ENCODE measurements at regions not wholly inside any gene's neighbourhood (a gene's known extent, or its start where the extent isn't known, plus 50 kb on each side); places are given as distances from the start of the nearest gene placed in this dataset.

DNA sequence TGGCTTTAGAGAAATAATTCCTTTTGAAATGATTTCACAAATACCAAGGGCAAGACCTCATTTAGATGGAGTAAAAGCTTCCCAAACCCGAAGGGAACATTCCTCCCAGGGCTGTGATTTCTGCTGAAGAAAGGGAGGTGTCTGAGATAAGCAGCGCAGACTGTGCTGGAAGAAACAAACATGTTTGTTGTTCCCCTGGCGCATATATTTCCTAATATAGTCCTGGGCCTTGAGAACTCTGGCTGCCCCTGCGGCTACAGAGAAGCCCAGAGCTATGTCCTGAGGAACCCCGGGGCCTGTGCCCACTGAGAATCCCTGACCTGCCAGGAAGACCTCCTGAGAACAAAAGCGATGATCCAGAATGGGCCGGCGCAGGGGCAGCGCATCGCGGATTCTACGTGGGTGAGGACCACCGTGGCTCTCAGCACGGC is 372.6 kb upstream of the NT5C1B start:
- Histone ChIP-seq H3K36me3 (ENCODE audit: control insufficient read depth in 2 of 2, insufficient read depth in 1 of 2, low read length in 2 of 2) (no peaks in the 10 kb centered on the region), H3K4me3 (ENCODE audit: low read depth, low read length) (no peak overlapping the region), H3K27ac (ENCODE audit: extremely low read depth, low read depth, low read length) (no peak overlapping the region), H3K9me3 (ENCODE audit: control insufficient read depth, insufficient read depth, low read depth, low read length) (no peaks in the 10 kb centered on the region), H3K4me1 (ENCODE audit: control insufficient read depth, insufficient read depth, low read length) (no peaks in the 10 kb centered on the region)
- no peak for TF ChIP-seq ZNF155 (tag by site-specific recombination; IDR thresholded peaks at IDR 0.05)
- TF ChIP-seq GLI2 (tag by site-specific recombination; IDR thresholded peaks at IDR 0.05; ENCODE audit: borderline replicate concordance, low read depth), result no peak
- TF ChIP-seq, protein P1, sequence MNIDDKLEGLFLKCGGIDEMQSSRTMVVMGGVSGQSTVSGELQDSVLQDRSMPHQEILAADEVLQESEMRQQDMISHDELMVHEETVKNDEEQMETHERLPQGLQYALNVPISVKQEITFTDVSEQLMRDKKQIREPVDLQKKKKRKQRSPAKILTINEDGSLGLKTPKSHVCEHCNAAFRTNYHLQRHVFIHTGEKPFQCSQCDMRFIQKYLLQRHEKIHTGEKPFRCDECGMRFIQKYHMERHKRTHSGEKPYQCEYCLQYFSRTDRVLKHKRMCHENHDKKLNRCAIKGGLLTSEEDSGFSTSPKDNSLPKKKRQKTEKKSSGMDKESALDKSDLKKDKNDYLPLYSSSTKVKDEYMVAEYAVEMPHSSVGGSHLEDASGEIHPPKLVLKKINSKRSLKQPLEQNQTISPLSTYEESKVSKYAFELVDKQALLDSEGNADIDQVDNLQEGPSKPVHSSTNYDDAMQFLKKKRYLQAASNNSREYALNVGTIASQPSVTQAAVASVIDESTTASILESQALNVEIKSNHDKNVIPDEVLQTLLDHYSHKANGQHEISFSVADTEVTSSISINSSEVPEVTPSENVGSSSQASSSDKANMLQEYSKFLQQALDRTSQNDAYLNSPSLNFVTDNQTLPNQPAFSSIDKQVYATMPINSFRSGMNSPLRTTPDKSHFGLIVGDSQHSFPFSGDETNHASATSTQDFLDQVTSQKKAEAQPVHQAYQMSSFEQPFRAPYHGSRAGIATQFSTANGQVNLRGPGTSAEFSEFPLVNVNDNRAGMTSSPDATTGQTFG (tag by site-specific recombination; IDR thresholded peaks at IDR 0.05; ENCODE audit: borderline replicate concordance), result no peak
- TF ChIP-seq, protein P2, sequence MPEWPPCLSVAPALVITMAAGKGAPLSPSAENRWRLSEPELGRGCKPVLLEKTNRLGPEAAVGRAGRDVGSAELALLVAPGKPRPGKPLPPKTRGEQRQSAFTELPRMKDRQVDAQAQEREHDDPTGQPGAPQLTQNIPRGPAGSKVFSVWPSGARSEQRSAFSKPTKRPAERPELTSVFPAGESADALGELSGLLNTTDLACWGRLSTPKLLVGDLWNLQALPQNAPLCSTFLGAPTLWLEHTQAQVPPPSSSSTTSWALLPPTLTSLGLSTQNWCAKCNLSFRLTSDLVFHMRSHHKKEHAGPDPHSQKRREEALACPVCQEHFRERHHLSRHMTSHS (tag by site-specific recombination; IDR thresholded peaks at IDR 0.05), result no peak
- no peak for TF ChIP-seq OSR2 (tag by site-specific recombination; IDR thresholded peaks at IDR 0.05)
- no peak for TF ChIP-seq ZNF600 (tag by site-specific recombination; IDR thresholded peaks at IDR 0.05)
- no peak for TF ChIP-seq SETDB1 (IDR thresholded peaks at IDR 0.05; ENCODE audit: insufficient read length, low read length)
- no peak for TF ChIP-seq ZNF174 (tag by site-specific recombination; IDR thresholded peaks at IDR 0.05)
- TF ChIP-seq ZNF585B (tag by site-specific recombination; IDR thresholded peaks at IDR 0.05), result no peak
- ChIA-PET POLR2A (no interaction called here), CTCF (no interaction called here)

DNA sequence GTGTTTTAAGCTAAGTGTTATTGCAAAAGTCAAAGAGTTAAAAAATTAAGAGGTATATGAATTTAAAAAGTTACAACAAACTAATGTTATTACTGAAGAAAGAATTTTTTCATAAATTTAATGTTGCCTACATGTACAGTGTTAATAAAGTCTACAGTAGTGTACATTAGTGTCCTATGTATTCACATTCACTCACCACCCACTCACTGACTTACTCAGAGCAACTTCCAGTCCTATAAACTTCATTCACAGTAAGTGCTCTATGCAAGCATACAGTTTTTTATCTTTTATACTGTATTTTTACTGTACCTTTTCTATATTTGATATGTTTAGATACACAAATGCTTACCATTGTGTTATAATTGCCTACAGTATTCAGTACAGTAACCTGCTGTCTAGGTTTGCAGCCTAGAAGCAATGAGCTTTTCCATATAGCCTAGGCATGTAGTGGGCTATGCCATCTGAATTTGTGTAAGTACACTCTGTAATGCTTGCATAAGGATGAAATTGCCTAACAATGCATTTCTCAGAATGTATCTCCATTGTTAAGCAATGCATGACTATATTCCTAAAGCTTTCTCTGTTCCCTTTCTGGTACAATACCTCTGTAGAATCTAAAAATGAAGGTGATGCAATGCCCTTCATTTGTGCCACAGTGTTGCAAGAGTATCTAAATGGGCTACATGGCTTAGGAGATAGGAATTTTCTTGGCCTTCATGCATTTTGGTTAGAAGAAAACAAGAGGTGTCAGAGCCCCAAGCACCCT is 370.8 kb upstream of the NT5C1B start:
- ChIA-PET CTCF (interaction anchor here (0.7 kb wide), 1 partner anchor 76 kb away, joined by 3 read pairs; no protein-coding TSS in a partner anchor), POLR2A (interaction anchor here (0.6 kb wide), 1 partner anchor 246 kb away, joined by 3 read pairs; no protein-coding TSS in a partner anchor)
- no peaks in the 10 kb centered on the region for H3K9me3 ChIP-seq (ENCODE audit: control insufficient read depth, insufficient read depth, low read depth, low read length)
- H3K27ac ChIP-seq (ENCODE audit: extremely low read depth, low read depth, low read length), result no peak overlapping the region
- TF ChIP-seq ZXDB (tag by site-specific recombination; IDR thresholded peaks at IDR 0.05), result no peak
- H3K36me3 ChIP-seq (ENCODE audit: control insufficient read depth in 2 of 2, insufficient read depth in 1 of 2, low read length in 2 of 2), result no peaks in the 10 kb centered on the region
- no peaks in the 10 kb centered on the region for H3K4me1 ChIP-seq (ENCODE audit: control insufficient read depth, insufficient read depth, low read length)
- no peak overlapping the region for H3K4me3 ChIP-seq (ENCODE audit: low read depth, low read length)

DNA sequence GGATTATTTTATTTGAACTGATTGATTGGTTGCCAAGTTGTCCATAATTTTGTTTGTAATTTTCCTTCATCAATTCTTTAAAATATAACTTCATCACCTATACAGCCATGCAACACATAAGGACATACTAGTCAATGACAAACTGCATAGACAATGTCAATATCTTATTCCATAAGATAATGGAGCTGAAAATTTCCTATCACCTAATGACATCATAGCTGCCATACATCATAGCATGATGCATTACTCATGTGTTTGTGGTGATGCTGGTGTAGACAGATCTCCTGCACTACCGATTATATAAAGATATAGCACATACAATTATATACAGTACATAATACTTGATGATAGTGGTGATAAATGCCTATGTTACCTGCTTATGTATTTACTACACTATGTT is 369.8 kb upstream of the NT5C1B start:
- ChIA-PET CTCF (no interaction called here), POLR2A (no interaction called here)
- no peak overlapping the region for H3K27ac ChIP-seq (ENCODE audit: extremely low read depth, low read depth, low read length)
- H3K4me1 ChIP-seq (ENCODE audit: control insufficient read depth, insufficient read depth, low read length), result no peaks in the 10 kb centered on the region
- no peak overlapping the region for H3K4me3 ChIP-seq (ENCODE audit: low read depth, low read length)
- H3K36me3 ChIP-seq (ENCODE audit: control insufficient read depth in 2 of 2, insufficient read depth in 1 of 2, low read length in 2 of 2), result no peaks in the 10 kb centered on the region
- no peaks in the 10 kb centered on the region for H3K9me3 ChIP-seq (ENCODE audit: control insufficient read depth, insufficient read depth, low read depth, low read length)
- TF ChIP-seq ZNF561 (tag by site-specific recombination; IDR thresholded peaks at IDR 0.05; ENCODE audit: borderline replicate concordance) (no peak), SETDB1 (IDR thresholded peaks at IDR 0.05; ENCODE audit: insufficient read length, low read length) (no peak), ZNF843 (tag by site-specific recombination; IDR thresholded peaks at IDR 0.05) (no peak), KLF10 (tag by site-specific recombination; IDR thresholded peaks at IDR 0.05) (no peak), MYNN (tag by site-specific recombination; IDR thresholded peaks at IDR 0.05; ENCODE audit: borderline replicate concordance) (no peak), ZNF623 (tag by site-specific recombination; IDR thresholded peaks at IDR 0.05) (no peak), GLI4 (tag by site-specific recombination; IDR thresholded peaks at IDR 0.05) (no peak), ZBTB7A (tag by site-specific recombination; IDR thresholded peaks at IDR 0.05; ENCODE audit: low read depth) (no peak), ZFP3 (tag by site-specific recombination; IDR thresholded peaks at IDR 0.05; ENCODE audit: low read depth) (no peak), ZNF146 (tag by site-specific recombination; IDR thresholded peaks at IDR 0.05) (no peak), ZFP69B (tag by site-specific recombination; IDR thresholded peaks at IDR 0.05) (no peak)
- TF ChIP-seq, protein P3, sequence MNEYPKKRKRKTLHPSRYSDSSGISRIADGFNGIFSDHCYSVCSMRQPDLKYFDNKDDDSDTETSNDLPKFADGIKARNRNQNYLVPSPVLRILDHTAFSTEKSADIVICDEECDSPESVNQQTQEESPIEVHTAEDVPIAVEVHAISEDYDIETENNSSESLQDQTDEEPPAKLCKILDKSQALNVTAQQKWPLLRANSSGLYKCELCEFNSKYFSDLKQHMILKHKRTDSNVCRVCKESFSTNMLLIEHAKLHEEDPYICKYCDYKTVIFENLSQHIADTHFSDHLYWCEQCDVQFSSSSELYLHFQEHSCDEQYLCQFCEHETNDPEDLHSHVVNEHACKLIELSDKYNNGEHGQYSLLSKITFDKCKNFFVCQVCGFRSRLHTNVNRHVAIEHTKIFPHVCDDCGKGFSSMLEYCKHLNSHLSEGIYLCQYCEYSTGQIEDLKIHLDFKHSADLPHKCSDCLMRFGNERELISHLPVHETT (tag by site-specific recombination; IDR thresholded peaks at IDR 0.05), result no peak
- TF ChIP-seq, protein P4, sequence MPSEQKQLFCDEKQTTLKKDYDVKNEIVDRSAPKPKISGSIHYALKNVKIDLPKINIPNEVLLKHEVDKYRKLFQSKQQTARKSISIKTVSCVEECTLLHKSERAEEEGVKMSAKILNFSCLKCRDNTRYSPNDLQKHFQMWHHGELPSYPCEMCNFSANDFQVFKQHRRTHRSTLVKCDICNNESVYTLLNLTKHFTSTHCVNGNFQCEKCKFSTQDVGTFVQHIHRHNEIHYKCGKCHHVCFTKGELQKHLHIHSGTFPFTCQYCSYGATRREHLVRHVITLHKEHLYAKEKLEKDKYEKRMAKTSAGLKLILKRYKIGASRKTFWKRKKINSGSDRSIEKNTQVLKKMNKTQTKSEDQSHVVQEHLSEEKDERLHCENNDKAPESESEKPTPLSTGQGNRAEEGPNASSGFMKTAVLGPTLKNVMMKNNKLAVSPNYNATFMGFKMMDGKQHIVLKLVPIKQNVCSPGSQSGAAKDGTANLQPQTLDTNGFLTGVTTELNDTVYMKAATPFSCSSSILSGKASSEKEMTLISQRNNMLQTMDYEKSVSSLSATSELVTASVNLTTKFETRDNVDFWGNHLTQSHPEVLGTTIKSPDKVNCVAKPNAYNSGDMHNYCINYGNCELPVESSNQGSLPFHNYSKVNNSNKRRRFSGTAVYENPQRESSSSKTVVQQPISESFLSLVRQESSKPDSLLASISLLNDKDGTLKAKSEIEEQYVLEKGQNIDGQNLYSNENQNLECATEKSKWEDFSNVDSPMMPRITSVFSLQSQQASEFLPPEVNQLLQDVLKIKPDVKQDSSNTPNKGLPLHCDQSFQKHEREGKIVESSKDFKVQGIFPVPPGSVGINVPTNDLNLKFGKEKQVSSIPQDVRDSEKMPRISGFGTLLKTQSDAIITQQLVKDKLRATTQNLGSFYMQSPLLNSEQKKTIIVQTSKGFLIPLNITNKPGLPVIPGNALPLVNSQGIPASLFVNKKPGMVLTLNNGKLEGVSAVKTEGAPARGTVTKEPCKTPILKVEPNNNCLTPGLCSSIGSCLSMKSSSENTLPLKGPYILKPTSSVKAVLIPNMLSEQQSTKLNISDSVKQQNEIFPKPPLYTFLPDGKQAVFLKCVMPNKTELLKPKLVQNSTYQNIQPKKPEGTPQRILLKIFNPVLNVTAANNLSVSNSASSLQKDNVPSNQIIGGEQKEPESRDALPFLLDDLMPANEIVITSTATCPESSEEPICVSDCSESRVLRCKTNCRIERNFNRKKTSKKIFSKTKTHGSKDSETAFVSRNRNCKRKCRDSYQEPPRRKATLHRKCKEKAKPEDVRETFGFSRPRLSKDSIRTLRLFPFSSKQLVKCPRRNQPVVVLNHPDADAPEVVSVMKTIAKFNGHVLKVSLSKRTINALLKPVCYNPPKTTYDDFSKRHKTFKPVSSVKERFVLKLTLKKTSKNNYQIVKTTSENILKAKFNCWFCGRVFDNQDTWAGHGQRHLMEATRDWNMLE (tag by site-specific recombination; conservative IDR thresholded peaks at IDR 0.05; ENCODE audit: low read depth), result no peak

Data from HEK293 (cell line).